Left colon (tissue), 2 donors: ENCODE measurements at regions not wholly inside any gene's neighbourhood (a gene's known extent, or its start where the extent isn't known, plus 50 kb on each side); places are given as distances from the start of the nearest gene placed in this dataset.
A peak's percentile ranks its signal among the peaks of the same experiment; 100 is the strongest.
"Not testable (repeated sequence)": the region's sequence is repeated elsewhere in the genome, so short reads cannot be mapped to it uniquely, and the experiment has no call there.

Source experiments
- ATAC-seq: fragments of 200-7000 bp; cut with Tn5 transposase; one replicate; pipeline ENCODE4 v1.9.1; 2020; ENCODE audit warnings: mild to moderate bottlenecking, moderate library complexity
- DNase-seq, 2 donors: peaks; one replicate each; pipeline ENCODE4 v3.0.0-alpha.2; 2020
- intact Hi-C, 2 donors: fragments of 100-400 bp; cut with DNase I in 1 of 2; cut with micrococcal nuclease in 1 of 2; formaldehyde crosslinking; loops; one replicate each; pipeline versions ENCODE4 v1.11.2 to v1.14.0; 2022; cut with DNase I, micrococcal nuclease
- donor health status: DM: no; HTN: no; CAD: no.
- donor health status: DM: yes; HTN: yes; CAD: no.

GRCh38 chr20:53809728-53810365, 216.2 kb upstream of the ZNF217 start:
- intact Hi-C loops, result no loop called here
- ATAC-seq, result no peak
- no peak for DNase-seq

GRCh38 chr20:53809217-53809616, 215.6 kb upstream of the ZNF217 start:
- DNase-seq (no peak), ATAC-seq (peak; percentile 38)
- intact Hi-C loops, result no loop called here

GRCh38 chr20:53808733-53809132, 215.1 kb upstream of the ZNF217 start:
- intact Hi-C loops, result no loop called here
- ATAC-seq, result no peak

GRCh38 chr20:53808302-53808701, 214.7 kb upstream of the ZNF217 start:
- intact Hi-C loops, DNase-seq, ATAC-seq: not testable (repeated sequence)

More at GRCh38 chr20:53808733-53809132, 215.1 kb upstream of the ZNF217 start:
- no peak for DNase-seq

DNA sequence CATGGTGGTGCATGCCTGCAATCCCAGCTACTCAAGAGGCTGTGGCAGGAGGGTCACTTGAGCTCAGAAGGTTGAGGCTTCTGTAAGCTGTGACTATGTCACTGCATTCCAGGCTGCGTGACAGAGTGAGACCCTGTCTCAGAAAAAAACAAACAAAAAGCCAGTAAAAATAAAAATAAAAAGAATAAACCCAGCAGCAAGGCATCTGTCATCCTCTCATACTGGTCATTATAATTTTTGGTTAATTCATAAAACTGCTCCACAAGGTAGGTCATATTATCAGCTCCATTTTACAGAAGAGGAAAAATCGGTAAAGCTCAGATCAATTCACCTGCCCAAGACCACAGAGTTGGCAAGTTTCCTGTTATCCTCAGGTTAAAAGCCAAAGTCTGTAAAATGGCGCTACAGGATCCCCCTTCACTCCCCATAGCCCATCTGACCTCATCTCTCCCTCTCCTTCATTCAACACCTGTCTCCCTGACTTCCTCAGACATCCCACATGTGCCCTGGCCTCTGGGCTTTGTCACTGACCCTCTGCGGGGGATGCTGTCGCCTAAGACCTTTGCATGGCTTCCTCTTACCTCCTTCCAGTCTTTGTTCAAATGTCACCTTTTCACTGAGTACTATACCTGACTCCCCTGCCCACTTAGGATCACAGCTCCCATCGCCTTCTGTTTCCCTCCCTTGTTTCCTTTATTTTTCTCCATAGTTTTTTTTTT, 213.2 kb upstream of the ZNF217 start:
- no peak for ATAC-seq
- intact Hi-C loops, result no loop called here

DNA sequence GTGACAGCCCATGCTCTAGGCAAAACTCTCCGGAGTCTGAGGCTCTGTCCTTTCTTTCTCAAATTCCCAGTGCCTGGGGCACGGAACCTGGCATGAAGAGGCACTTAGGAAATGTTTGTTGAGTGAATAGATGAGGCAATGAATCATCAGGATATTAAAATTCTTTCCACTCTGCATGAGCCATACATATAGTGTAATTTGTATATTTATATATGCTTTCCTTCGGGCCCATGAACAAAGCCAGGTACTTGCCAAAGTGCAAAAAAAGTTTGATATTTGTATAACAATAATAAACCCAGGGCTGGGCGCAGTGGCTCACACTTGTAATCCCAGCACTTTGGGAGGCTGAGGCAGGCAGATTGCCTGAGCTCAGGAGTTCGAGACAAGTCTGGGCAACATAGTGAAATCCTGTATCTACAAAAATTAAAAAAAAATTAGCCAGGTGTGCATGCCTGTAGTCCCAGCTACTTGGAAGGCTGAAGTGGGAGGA, 212.3 kb upstream of the ZNF217 start:
- intact Hi-C loops, result no loop called here
- ATAC-seq, result peak; percentile 66
- DNase-seq, result peak in 1 of 2 donors; percentile 35

More for the DNA sequence above, 213.2 kb upstream of the ZNF217 start:
- DNase-seq, result no peak

DNA sequence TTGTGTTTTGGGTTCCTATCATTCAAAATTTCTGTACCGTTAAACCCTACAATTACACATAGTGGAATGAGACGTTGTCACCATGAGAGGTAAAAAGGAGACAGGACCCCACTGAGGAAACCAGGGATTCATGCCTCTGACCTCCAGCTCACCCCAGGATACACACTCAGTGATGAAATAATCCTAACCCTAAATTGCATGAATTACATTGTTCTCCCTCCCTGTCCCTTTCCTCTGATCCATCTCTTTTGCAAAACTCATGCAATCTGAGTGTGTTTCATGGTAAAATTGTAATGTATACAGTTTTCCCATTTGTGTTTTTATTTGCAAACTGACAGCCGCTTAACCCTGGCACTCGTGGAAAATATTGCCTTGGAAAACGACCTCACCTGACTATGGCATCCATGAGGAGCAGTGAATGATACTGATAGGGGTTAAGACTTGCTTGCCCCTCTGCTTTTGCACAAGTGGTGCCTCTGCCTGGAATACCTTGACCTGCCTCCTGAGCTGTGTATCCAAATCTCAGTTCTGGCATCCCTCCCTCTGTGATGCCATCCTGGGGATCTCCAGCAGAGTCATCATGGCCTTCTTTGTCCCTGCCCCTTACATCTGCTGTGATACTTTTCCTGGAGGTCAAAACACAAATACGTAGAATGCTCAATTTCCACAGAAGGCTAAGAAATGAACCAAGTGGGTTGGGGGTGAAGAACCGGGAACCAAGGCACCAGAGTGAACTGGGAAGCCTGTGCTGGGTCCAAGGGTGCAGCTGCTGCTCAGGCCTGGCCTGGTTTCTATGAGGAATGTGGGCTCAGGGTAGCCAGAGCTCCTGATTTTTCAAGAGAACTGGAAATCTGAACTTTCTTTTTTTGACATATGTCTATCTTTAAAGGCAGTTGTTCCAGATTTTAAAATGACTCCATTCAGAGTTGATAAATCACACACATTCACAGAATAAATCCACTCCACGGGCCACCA, 211.6 kb upstream of the ZNF217 start:
- ATAC-seq (no peak), DNase-seq (no peak)
- intact Hi-C loops, result no loop called here

DNA sequence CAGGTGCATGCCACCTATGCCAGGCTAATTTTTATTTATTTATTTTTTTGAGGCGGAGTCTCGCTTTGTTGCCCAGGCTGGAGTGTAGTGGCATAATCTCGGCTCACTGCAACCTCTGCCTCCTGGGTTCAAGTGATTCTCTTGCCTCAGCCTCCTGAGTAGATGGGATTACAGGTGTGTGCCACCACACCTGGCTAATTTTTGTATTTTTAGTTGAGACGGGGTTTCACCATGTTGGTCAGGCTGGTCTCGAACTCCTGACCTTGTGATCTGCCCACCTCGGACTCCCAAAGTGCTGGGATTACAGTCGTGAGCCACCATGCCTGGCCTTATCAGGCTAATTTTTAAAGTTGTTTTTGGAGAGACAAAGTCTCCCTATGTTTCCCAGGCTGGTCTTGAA, 210.7 kb upstream of the ZNF217 start:
- intact Hi-C loops, result not testable (repeated sequence)

GRCh38 chr20:53803492-53804155, 210.0 kb upstream of the ZNF217 start:
- intact Hi-C loops, result no loop called here
- DNase-seq (no peak), ATAC-seq (peak; percentile 13)

More for the DNA sequence above, 210.7 kb upstream of the ZNF217 start:
- not testable (repeated sequence) for DNase-seq, ATAC-seq

GRCh38 chr20:53801609-53802370, 208.2 kb upstream of the ZNF217 start:
- intact Hi-C loops, result no loop called here
- ATAC-seq, result peak; percentile 36
- DNase-seq, result peak; percentile 39 to 58

DNA sequence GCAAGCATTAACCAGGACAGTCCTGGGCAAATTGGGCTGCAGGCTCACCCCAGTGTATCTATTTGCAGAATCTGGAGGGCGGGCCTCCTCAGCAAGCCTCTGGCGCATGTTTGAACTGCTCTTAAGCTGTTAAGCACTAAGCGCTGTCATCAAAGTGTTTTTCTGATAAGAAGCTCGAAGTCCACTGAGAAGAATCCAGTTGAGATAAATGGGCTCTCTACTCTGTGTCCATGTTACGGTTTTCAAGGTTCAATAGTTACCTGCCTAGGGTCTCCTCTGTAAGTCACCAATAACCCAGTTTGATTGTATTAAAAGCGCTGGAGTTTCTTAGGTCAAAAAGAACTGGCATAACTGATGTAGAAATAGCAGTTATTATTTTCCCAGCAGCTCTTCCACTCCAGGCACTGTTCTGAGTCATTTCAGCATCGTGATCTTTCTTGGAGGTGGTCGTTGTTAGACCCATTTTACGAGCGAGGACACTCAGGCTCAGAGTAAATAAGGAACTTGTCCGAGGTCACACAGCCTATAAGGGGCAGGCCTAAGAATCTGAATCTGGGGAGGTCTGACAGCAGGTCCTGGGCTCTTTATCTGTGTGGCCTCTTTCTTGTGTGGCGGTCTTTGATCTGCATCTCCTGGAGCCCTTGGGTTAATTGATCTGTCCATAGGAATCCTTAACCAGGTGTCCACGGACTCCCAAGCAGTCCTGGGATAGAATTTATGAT, 207.4 kb upstream of the ZNF217 start:
- intact Hi-C loops, result no loop called here
- DNase-seq, result peak; percentile 63 to 72
- peak; percentile 78 for ATAC-seq

DNA sequence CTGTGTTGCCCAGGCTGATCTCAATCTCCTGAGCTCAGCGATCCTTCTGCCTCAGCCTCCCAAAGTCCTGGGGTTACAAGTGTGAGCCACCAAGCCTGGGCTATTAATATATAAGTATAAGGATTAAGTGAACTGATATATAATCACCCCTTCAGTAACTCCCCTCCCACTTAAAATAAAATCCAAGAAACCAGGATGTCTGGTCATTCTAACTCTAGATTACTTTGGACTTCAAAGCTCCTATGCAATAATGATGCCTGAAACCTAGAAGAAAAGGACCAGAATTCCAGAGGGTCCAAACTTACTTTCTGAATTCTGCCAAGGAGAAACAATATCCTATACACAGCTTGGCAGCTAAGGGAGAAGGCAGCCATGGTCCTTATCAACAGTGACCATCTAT, 206.8 kb upstream of the ZNF217 start:
- ATAC-seq (no peak), DNase-seq (no peak)
- intact Hi-C loops, result no loop called here

GRCh38 chr20:53797085-53797484, 203.4 kb upstream of the ZNF217 start:
- intact Hi-C loops, result no loop called here
- no peak for DNase-seq
- no peak for ATAC-seq

GRCh38 chr20:53795170-53795569, 201.5 kb upstream of the ZNF217 start:
- no peak for DNase-seq
- no peak for ATAC-seq
- intact Hi-C loops, result no loop called here

- ATAC-seq (no peak), DNase-seq (no peak)
- intact Hi-C loops, result no loop called here
Measured at GRCh38 chr20:53794529-53795115, 201.0 kb upstream of the ZNF217 start.

DNA sequence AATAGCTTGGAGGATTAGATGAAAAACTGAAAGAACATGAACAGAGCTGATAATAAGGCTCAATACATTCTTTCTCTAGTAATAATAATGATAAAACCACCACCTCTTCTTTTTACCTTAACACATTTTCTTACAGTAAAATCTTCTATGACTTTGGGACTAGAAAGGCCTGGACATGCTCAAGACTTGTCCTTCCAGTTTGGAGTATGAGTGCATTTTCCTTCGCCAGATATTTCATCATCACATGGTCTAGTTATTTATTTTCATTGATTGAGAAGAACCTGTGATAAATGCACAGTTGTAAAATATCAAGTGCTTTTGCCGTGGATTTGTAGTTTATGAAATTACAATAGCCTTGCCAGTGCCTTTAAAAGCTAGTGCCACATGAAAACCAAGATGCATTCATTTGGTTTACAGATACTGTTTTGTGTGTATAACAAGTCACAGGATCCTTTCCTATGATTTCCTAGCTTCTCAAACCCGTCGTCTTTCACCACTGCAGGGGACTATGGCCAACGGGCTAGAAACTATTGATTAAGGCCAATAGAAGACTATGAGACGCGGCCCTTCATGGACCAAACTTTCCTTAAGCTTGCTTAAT, 200.2 kb upstream of the ZNF217 start:
- intact Hi-C loops, result no loop called here
- DNase-seq, result no peak
- ATAC-seq, result no peak
